ENCODE measurements at regions not wholly inside any gene's neighbourhood (a gene's known extent, or its start where the extent isn't known, plus 50 kb on each side); places are given as distances from the start of the nearest gene placed in this dataset.

- Histone ChIP-seq H3K27ac (ENCODE audit: insufficient read depth, low read depth, low read length) (no peak overlapping the region), H3K36me3 (ENCODE audit: control insufficient read depth in 2 of 2, extremely low read depth in 1 of 2, insufficient read depth in 2 of 2, low read length in 2 of 2) (no peaks in the 10 kb centered on the region), H4K20me1 (replicated peaks; ENCODE audit: control insufficient read depth, extremely low read depth, insufficient read depth, low read length) (no peaks in the 10 kb centered on the region), H3K9me3 (replicated peaks; ENCODE audit: control insufficient read depth, insufficient read depth, low read length) (no peaks in the 10 kb centered on the region), H3K79me2 (ENCODE audit: control insufficient read depth, insufficient read depth, low read length) (no peaks in the 10 kb centered on the region), H3K4me2 (ENCODE audit: insufficient read depth, low read length) (no peak overlapping the region), H3K27me3 (ENCODE audit: control insufficient read depth in 2 of 2, insufficient read depth in 2 of 2, low read length in 2 of 2) (no peaks in the 10 kb centered on the region), H3K9me1 (replicated peaks; ENCODE audit: control insufficient read depth, extremely low read depth, insufficient read depth, low read length) (no peaks in the 10 kb centered on the region), H3K9ac (replicated peaks; ENCODE audit: extremely low read depth, insufficient read depth, low read length) (no peak overlapping the region), H3K4me3 (replicated peaks in 1 of 3; ENCODE audit: insufficient read depth in 1 of 3, low read depth in 1 of 3, low read length in 3 of 3) (no peak overlapping the region), H3K4me1 (ENCODE audit: control insufficient read depth, extremely low read depth, insufficient read depth, low read length) (peaks cover 18% of the 10 kb centered on the region), H2AFZ (ENCODE audit: low read depth, low read length) (no peak overlapping the region)
- no TSS peak for BruUV-seq (replicated peaks)
- intact Hi-C loops (cut with micrococcal nuclease) (no loop called here), dilution Hi-C loops (cut with MboI; ENCODE audit: extremely low pct_ligation_motif_present, low sequenced_read_pairs) (no loop called here)
- CTCF ChIA-PET = interaction anchor here (0.9 to 1.5 kb wide), 2 partner anchors 21 to 169 kb away, joined by 3 read pairs; no protein-coding TSS in a partner anchor
- TF ChIP-seq GATA2 (IDR thresholded peaks at IDR 0.05; ENCODE audit: insufficient read depth, insufficient read length, low read depth, low read length) (no peak), FOS (IDR thresholded peaks at IDR 0.05; ENCODE audit: borderline replicate concordance, insufficient read depth, low read length) (no peak), MAX (IDR thresholded peaks at IDR 0.05; ENCODE audit: insufficient read depth, insufficient read length) (no peak), JUN (IDR thresholded peaks at IDR 0.05; ENCODE audit: borderline replicate concordance, insufficient read depth, insufficient read length, low read depth) (no peak), MYC (IDR thresholded peaks at IDR 0.05; ENCODE audit: low read depth, low read length) (no peak), POLR2A (IDR thresholded peaks at IDR 0.05; ENCODE audit: low read depth, low read length) (no peak), EZH2 (IDR thresholded peaks at IDR 0.05; ENCODE audit: borderline replicate concordance, low read depth, low read length, severe bottlenecking) (no peak), POLR2AphosphoS5 (IDR thresholded peaks at IDR 0.05; ENCODE audit: insufficient read depth, low read depth, low read length) (no peak)
- TF ChIP-seq, protein P1, sequence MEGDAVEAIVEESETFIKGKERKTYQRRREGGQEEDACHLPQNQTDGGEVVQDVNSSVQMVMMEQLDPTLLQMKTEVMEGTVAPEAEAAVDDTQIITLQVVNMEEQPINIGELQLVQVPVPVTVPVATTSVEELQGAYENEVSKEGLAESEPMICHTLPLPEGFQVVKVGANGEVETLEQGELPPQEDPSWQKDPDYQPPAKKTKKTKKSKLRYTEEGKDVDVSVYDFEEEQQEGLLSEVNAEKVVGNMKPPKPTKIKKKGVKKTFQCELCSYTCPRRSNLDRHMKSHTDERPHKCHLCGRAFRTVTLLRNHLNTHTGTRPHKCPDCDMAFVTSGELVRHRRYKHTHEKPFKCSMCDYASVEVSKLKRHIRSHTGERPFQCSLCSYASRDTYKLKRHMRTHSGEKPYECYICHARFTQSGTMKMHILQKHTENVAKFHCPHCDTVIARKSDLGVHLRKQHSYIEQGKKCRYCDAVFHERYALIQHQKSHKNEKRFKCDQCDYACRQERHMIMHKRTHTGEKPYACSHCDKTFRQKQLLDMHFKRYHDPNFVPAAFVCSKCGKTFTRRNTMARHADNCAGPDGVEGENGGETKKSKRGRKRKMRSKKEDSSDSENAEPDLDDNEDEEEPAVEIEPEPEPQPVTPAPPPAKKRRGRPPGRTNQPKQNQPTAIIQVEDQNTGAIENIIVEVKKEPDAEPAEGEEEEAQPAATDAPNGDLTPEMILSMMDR (IDR thresholded peaks at IDR 0.05; ENCODE audit: extremely low read depth in 1 of 2, insufficient read depth in 1 of 2, low read depth in 1 of 2, low read length in 2 of 2) = no peak
- POLR2A ChIA-PET = no interaction called here
- no peak for DNase-seq (ENCODE audit: low read depth, low spot score)
- no peak for FAIRE-seq
These were observed 58.9 kb upstream of the RESF1 start for GRCh38 chr12:31900271-31900670.

Data from endothelial cell of umbilical vein (primary cell).